Uterus (tissue), 2 donors: ENCODE measurements at regions not wholly inside any gene's neighbourhood (a gene's known extent, or its start where the extent isn't known, plus 50 kb on each side); places are given as distances from the start of the nearest gene placed in this dataset.

Source experiments
- CTCF ChIP-seq, 4 experiments: fragments of 200-600 bp in 2 of 4; fragments of 450-650 bp in 2 of 4; sonication (generic) in 2 of 4; IDR thresholded peaks; one replicate each; pipeline ENCODE4 v1.5.1; 2016 to 2019; ENCODE audit warnings: antibody characterized with exemption in 4 of 4, mild to moderate bottlenecking in 2 of 4, moderate library complexity in 1 of 4
- POLR2A ChIP-seq, 2 donors: fragments of 450-650 bp; IDR thresholded peaks; one replicate each; pipeline ENCODE4 v1.6.1; 2016; ENCODE audit warnings: antibody characterized with exemption in 2 of 2, mild to moderate bottlenecking in 1 of 2, moderate library complexity in 1 of 2

GRCh38 chr3:124516333-124516732 is 213.9 kb upstream of the UMPS start:
- TF ChIP-seq CTCF (IDR thresholded peaks at IDR 0.05) (no peak), POLR2A (IDR thresholded peaks at IDR 0.05) (no peak)
